ENCODE measurements at regions not wholly inside any gene's neighbourhood (a gene's known extent, or its start where the extent isn't known, plus 50 kb on each side); places are given as distances from the start of the nearest gene placed in this dataset.

- TF ChIP-seq FOSL2 (IDR thresholded peaks at IDR 0.05; ENCODE audit: borderline replicate concordance, low read depth) (no peak), JUND (IDR thresholded peaks at IDR 0.05) (no peak), RCOR1 (IDR thresholded peaks at IDR 0.05; ENCODE audit: low read length) (no peak), TEAD4 (IDR thresholded peaks at IDR 0.05; ENCODE audit: borderline replicate concordance, insufficient read depth) (no peak), MXI1 (IDR thresholded peaks at IDR 0.05; ENCODE audit: low read depth, low read length) (no peak)
- Histone ChIP-seq H3K79me2 (ENCODE audit: insufficient read depth) (no peaks in the 10 kb centered on the region), H2AFZ (ENCODE audit: low read depth) (no peak overlapping the region), H3K9me2 (no peaks in the 10 kb centered on the region), H3K4me3 (ENCODE audit: low read depth in 2 of 2, low read length in 1 of 2) (no peak overlapping the region), H3F3A (replicated peaks; ENCODE audit: insufficient read depth) (no peaks in the 10 kb centered on the region), H3K27ac (ENCODE audit: low read depth in 2 of 2, low read length in 1 of 2) (no peak overlapping the region), H3K4me1 (ENCODE audit: control insufficient read depth in 1 of 2, insufficient read depth in 2 of 2, low read depth in 1 of 2, low read length in 1 of 2) (no peaks in the 10 kb centered on the region), H3K9me3 (no peaks in the 10 kb centered on the region), H4K20me1 (ENCODE audit: insufficient read depth) (no peaks in the 10 kb centered on the region), H3K36me3 (replicated peaks in 1 of 2; ENCODE audit: control insufficient read depth in 1 of 2, insufficient read depth in 2 of 2, low read length in 1 of 2) (no peaks in the 10 kb centered on the region), H3K27me3 (ENCODE audit: insufficient read depth) (no peaks in the 10 kb centered on the region), H3K9ac (no peak overlapping the region), H3K4me2 (no peak overlapping the region)
- CTCF ChIA-PET = interaction anchor here (0.6 kb wide), 2 partner anchors 97 to 1722 kb away, joined by 3 read pairs; no protein-coding TSS in a partner anchor
- POLR2A ChIA-PET = no interaction called here
- WGBS (ENCODE audit: low lambda C conversion rate) = 72% methylated on average over 8 of the region's 9 CpGs
- DNase-seq = no peak
Measured at GRCh38 chr5:119706049-119706448, 76.7 kb downstream of the FAM170A start.

GRCh38 chr5:119708076-119708790 is 78.9 kb downstream of the FAM170A start:
- no peak overlapping the region for H3K4me3 ChIP-seq (ENCODE audit: low read depth in 2 of 2, low read length in 1 of 2)
- TF ChIP-seq RAD21 (IDR thresholded peaks at IDR 0.05; ENCODE audit: low read length) (no peak), NRF1 (IDR thresholded peaks at IDR 0.05; ENCODE audit: low read depth, low read length) (no peak), MEF2A (IDR thresholded peaks at IDR 0.05; ENCODE audit: borderline replicate concordance, low read depth) (no peak), JUND (IDR thresholded peaks at IDR 0.05) (no peak), MXI1 (IDR thresholded peaks at IDR 0.05; ENCODE audit: low read depth, low read length) (no peak), FOSL2 (IDR thresholded peaks at IDR 0.05; ENCODE audit: borderline replicate concordance, low read depth) (no peak), GABPA (IDR thresholded peaks at IDR 0.05; ENCODE audit: low read depth) (no peak), GATA2 (CRISPR knock-in tag; IDR thresholded peaks at IDR 0.05) (no peak), TAF1 (IDR thresholded peaks at IDR 0.05; ENCODE audit: borderline replicate concordance, low read depth, low read length) (no peak), PBX3 (IDR thresholded peaks at IDR 0.05) (no peak), EZH2phosphoT487 (IDR thresholded peaks at IDR 0.05; ENCODE audit: borderline replicate concordance, low read depth) (no peak), CHD2 (IDR thresholded peaks at IDR 0.05; ENCODE audit: low read length, partially characterized antibody) (no peak), SIN3A (IDR thresholded peaks at IDR 0.05; ENCODE audit: borderline replicate concordance, low read depth, low read length) (no peak), EP300 (IDR thresholded peaks at IDR 0.05; ENCODE audit: borderline replicate concordance in 1 of 2, low read depth in 1 of 2, low read length in 1 of 2) (no peak), MAX (IDR thresholded peaks at IDR 0.05; ENCODE audit: low read depth) (no peak), USF1 (IDR thresholded peaks at IDR 0.05; ENCODE audit: borderline replicate concordance, low read depth) (no peak), CTCF (IDR thresholded peaks at IDR 0.05) (no peak), FOXJ3 (CRISPR knock-in tag; IDR thresholded peaks at IDR 0.05) (no peak), YY1 (IDR thresholded peaks at IDR 0.05; ENCODE audit: low read depth) (no peak)
- DNase-seq = no peak
- no peaks in the 10 kb centered on the region for H3K9me3 ChIP-seq
- H3F3A ChIP-seq (replicated peaks; ENCODE audit: insufficient read depth) = no peaks in the 10 kb centered on the region
- ChIA-PET CTCF (no interaction called here), POLR2A (no interaction called here)
- WGBS (ENCODE audit: low lambda C conversion rate) = 29% methylated on average over 2 of the region's 2 CpGs
- H3K27me3 ChIP-seq (ENCODE audit: insufficient read depth) = no peaks in the 10 kb centered on the region
- H3K27ac ChIP-seq (ENCODE audit: low read depth in 2 of 2, low read length in 1 of 2) = no peak overlapping the region
- no peak overlapping the region for H3K9ac ChIP-seq
- no peaks in the 10 kb centered on the region for H4K20me1 ChIP-seq (ENCODE audit: insufficient read depth)
- no peaks in the 10 kb centered on the region for H3K4me1 ChIP-seq (ENCODE audit: control insufficient read depth in 1 of 2, insufficient read depth in 2 of 2, low read depth in 1 of 2, low read length in 1 of 2)
- no peak overlapping the region for H3K4me2 ChIP-seq
- H3K9me2 ChIP-seq = no peaks in the 10 kb centered on the region
- H2AFZ ChIP-seq (ENCODE audit: low read depth) = no peak overlapping the region
- H3K79me2 ChIP-seq (ENCODE audit: insufficient read depth) = no peaks in the 10 kb centered on the region
- H3K36me3 ChIP-seq (replicated peaks in 1 of 2; ENCODE audit: control insufficient read depth in 1 of 2, insufficient read depth in 2 of 2, low read length in 1 of 2) = no peaks in the 10 kb centered on the region
